HCT116 (cell line): ENCODE measurements at regions not wholly inside any gene's neighbourhood (a gene's known extent, or its start where the extent isn't known, plus 50 kb on each side); places are given as distances from the start of the nearest gene placed in this dataset.
A peak's percentile ranks its signal among the peaks of the same experiment; 100 is the strongest.

Source experiments
- ATAC-seq: fragments of 200-7000 bp; cut with Tn5 transposase; 2 replicates; pipeline ENCODE4 v1.9.1; 2020; ENCODE audit warnings: mild to moderate bottlenecking, moderate library complexity
- BruUV-seq: library from RNA; stranded (reverse); fragments of 400-500 nt; replicated peaks from 2 replicates; lab custom pipeline; 2021; lab: Mats Ljungman, UMichigan
- CTCF ChIA-PET: fragments of 300-600 bp; sonication (Branson Sonifier 250); formaldehyde crosslinking; loops from one replicate; lab custom pipeline; 2021; ENCODE audit warnings: antibody characterized with exemption; lab: Charles Lee
- POLR2A ChIA-PET: fragments of 300-600, 350-600 bp; sonication (Branson Sonifier 250); formaldehyde crosslinking; loops from one replicate; lab custom pipeline; 2021; ENCODE audit warnings: antibody characterized with exemption; lab: Charles Lee
- RAD21 ChIA-PET, 2 experiments: fragments of 300-600 bp; sonication (Branson Sonifier 250); formaldehyde crosslinking; loops; one replicate each; lab custom pipeline; 2023; ENCODE audit warnings: low total read pairs in 2 of 2; ENCODE audit not compliant: uncharacterized antibody in 2 of 2, unreplicated experiment in 2 of 2, low non-redundant PET in 1 of 2; lab: Charles Lee
- DNase-seq: peaks from one replicate; pipeline ENCODE4 v3.0.0-alpha.2; 2010; ENCODE audit warnings: low read depth, low spot score
- H2AFZ ChIP-seq: fragments of 200-600 bp; shearing (Covaris generic), sonication (generic); 2 replicates; pipeline ENCODE4 v1.6.1; 2017; ENCODE audit warnings: low read depth, mixed run types, mixed read lengths, antibody characterized with exemption, low read length; ENCODE audit not compliant: poor library complexity, severe bottlenecking
- H3K27ac ChIP-seq: 2 replicates; pipeline ENCODE4 v1.5.1; 2012; ENCODE audit warnings: low read depth, low read length
- H3K27me3 ChIP-seq: fragments of 200-600 bp; sonication (generic); 2 replicates; pipeline ENCODE4 v1.6.1; 2016; ENCODE audit warnings: mixed run types, low read length, mixed read lengths; ENCODE audit not compliant: insufficient read depth
- H3K36me3 ChIP-seq, 2 experiments: fragments of 200-500 bp in 1 of 2; fragments of 200-600 bp in 1 of 2; sonication (Bioruptor generic) in 1 of 2; sonication (generic) in 1 of 2; 2 replicates each; pipeline versions ENCODE4 v1.5.1 to v1.6.1; 2014 to 2016; ENCODE audit warnings: low read length in 2 of 2, inconsistent platforms in 1 of 2, mixed read lengths in 1 of 2, mixed run types in 1 of 2; ENCODE audit not compliant: insufficient read depth in 2 of 2, control insufficient read depth in 1 of 2
- H3K4me1 ChIP-seq, 2 experiments: fragments of 200-600 bp in 1 of 2; sonication (generic) in 1 of 2; 2 replicates each; pipeline versions ENCODE4 v1.5.1 to v1.6.1; 2012 to 2017; ENCODE audit warnings: low read length in 2 of 2, inconsistent platforms in 1 of 2, mild to moderate bottlenecking in 1 of 2, mixed read lengths in 1 of 2, mixed run types in 1 of 2, moderate library complexity in 1 of 2; ENCODE audit not compliant: insufficient read depth in 2 of 2, control insufficient read depth in 1 of 2
- H3K4me2 ChIP-seq: fragments of 200-600 bp; sonication (generic); 2 replicates; pipeline ENCODE4 v1.6.1; 2017; ENCODE audit warnings: mixed run types, low read length, mixed read lengths
- H3K4me3 ChIP-seq, 2 experiments: fragments of 200-600 bp in 1 of 2; sonication (generic) in 1 of 2; replicated peaks in 1 of 2; 2 replicates each; pipeline ENCODE4 v1.5.1; 2011 to 2016; ENCODE audit warnings: low read length in 2 of 2, control low read depth in 1 of 2, low read depth in 1 of 2, mild to moderate bottlenecking in 1 of 2, mixed read lengths in 1 of 2, mixed run types in 1 of 2
- H3K79me2 ChIP-seq: fragments of 200-600 bp; sonication (generic); 2 replicates; pipeline ENCODE4 v1.6.1; 2017; ENCODE audit warnings: mild to moderate bottlenecking, mixed run types, low read length, moderate library complexity, mixed read lengths; ENCODE audit not compliant: insufficient read depth
- H3K9ac ChIP-seq: fragments of 200-600 bp; sonication (generic); 2 replicates; pipeline ENCODE4 v1.6.1; 2016; ENCODE audit warnings: low read length, mixed read lengths
- H3K9me2 ChIP-seq: fragments of 200-600 bp; sonication (generic), shearing (Covaris generic); 2 replicates; pipeline ENCODE4 v1.6.1; 2017; ENCODE audit warnings: mixed run types, mild to moderate bottlenecking, moderate library complexity; ENCODE audit not compliant: insufficient read depth
- H3K9me3 ChIP-seq, 2 experiments: fragments of 200-500 bp in 1 of 2; fragments of 200-600 bp in 1 of 2; sonication (Bioruptor generic) in 1 of 2; sonication (generic) in 1 of 2; 2 replicates each; pipeline ENCODE4 v1.6.1; 2014 to 2017; ENCODE audit warnings: low read length in 2 of 2, mixed read lengths in 2 of 2, inconsistent platforms in 1 of 2, low read depth in 1 of 2, mild to moderate bottlenecking in 1 of 2, mixed run types in 1 of 2, moderate library complexity in 1 of 2; ENCODE audit not compliant: control insufficient read depth in 1 of 2, insufficient read depth in 1 of 2
- H4K20me1 ChIP-seq: fragments of 200-600 bp; sonication (generic), shearing (Covaris generic); 2 replicates; pipeline ENCODE4 v1.6.1; 2017; ENCODE audit warnings: mixed run types, mild to moderate bottlenecking, moderate library complexity; ENCODE audit not compliant: insufficient read depth
- CBX3 ChIP-seq: IDR thresholded peaks from 2 replicates; pipeline ENCODE4 v1.6.1; 2012; ENCODE audit warnings: low read depth
- CEBPB ChIP-seq: IDR thresholded peaks from 2 replicates; pipeline ENCODE4 v1.6.1; 2012; ENCODE audit warnings: low read depth
- EZH2 ChIP-seq: fragments of 200-600 bp; sonication (generic); IDR thresholded peaks from 2 replicates; pipeline ENCODE4 v1.6.1; 2017; ENCODE audit warnings: antibody characterized with exemption, mixed run types
- SP1 ChIP-seq: IDR thresholded peaks from 2 replicates; pipeline ENCODE4 v1.6.1; 2012; ENCODE audit warnings: low read depth
- intact Hi-C: fragments of 100-400 bp; cut with micrococcal nuclease; formaldehyde crosslinking; loops from 2 replicates; pipeline ENCODE4 v1.10.0; 2022
- TF ChIP-seq, protein P1 (sequence below), 3 experiments: fragments of 200-600 bp in 1 of 3; sonication (generic) in 1 of 3; IDR thresholded peaks in 2 of 3; conservative IDR thresholded peaks in 1 of 3; 2 replicates each; pipeline ENCODE4 v1.5.1; 2012 to 2017; ENCODE audit warnings: low read depth in 2 of 3, low read length in 2 of 3, antibody characterized with exemption in 1 of 3, borderline replicate concordance in 1 of 3, control low read depth in 1 of 3, mild to moderate bottlenecking in 1 of 3, mixed read lengths in 1 of 3, mixed run types in 1 of 3, moderate library complexity in 1 of 3; ENCODE audit not compliant: insufficient read depth in 1 of 3

DNA sequence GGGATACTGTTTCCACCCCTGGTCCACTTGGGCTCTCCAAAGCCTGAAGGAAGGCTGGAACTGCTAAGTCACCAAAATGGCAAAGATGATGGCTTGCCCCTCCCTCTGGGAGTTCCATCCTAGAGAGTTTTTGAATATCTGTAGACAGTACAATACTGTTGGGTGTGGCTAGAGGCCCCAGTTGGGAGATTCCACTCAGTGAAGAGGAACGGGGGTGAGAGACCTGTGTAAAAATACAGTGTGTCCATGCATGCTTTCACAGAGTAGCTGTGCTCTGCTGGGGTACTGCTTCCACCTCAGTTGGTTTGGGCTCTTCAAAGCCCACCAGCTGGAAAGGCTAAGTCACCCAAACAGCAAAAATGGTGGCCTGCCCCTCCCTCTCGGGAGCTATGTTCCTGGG lies 109.8 kb upstream of the APOOL start:
- H3K27ac ChIP-seq: no peak overlapping the region
- no peaks in the 10 kb centered on the region for H3K9me2 ChIP-seq
- H3K27me3 ChIP-seq: no peaks in the 10 kb centered on the region
- no peaks in the 10 kb centered on the region for H4K20me1 ChIP-seq
- H3K9ac ChIP-seq: no peak overlapping the region
- no peaks in the 10 kb centered on the region for H3K9me3 ChIP-seq
- no peak overlapping the region for H3K4me2 ChIP-seq
- ChIA-PET RAD21 (no interaction called here), CTCF (no interaction called here), POLR2A (no interaction called here)
- no peaks in the 10 kb centered on the region for H3K79me2 ChIP-seq
- H2AFZ ChIP-seq: no peak overlapping the region
- no TSS peak for BruUV-seq
- intact Hi-C loops: no loop called here
- DNase-seq (no peak), ATAC-seq (no peak)
- no peak for TF ChIP-seq CEBPB
- no peak for TF ChIP-seq EZH2
- TF ChIP-seq, protein P1, sequence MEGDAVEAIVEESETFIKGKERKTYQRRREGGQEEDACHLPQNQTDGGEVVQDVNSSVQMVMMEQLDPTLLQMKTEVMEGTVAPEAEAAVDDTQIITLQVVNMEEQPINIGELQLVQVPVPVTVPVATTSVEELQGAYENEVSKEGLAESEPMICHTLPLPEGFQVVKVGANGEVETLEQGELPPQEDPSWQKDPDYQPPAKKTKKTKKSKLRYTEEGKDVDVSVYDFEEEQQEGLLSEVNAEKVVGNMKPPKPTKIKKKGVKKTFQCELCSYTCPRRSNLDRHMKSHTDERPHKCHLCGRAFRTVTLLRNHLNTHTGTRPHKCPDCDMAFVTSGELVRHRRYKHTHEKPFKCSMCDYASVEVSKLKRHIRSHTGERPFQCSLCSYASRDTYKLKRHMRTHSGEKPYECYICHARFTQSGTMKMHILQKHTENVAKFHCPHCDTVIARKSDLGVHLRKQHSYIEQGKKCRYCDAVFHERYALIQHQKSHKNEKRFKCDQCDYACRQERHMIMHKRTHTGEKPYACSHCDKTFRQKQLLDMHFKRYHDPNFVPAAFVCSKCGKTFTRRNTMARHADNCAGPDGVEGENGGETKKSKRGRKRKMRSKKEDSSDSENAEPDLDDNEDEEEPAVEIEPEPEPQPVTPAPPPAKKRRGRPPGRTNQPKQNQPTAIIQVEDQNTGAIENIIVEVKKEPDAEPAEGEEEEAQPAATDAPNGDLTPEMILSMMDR (IDR thresholded peaks at IDR 0.05 in 2 of 3, conservative IDR thresholded peaks at IDR 0.05 in 1 of 3; ENCODE audit: borderline replicate concordance in 1 of 3, insufficient read depth in 1 of 3, low read depth in 2 of 3, low read length in 2 of 3): no peak
- TF ChIP-seq CBX3: no peak
- H3K4me3 ChIP-seq: no peak overlapping the region
- H3K36me3 ChIP-seq: no peaks in the 10 kb centered on the region
- H3K4me1 ChIP-seq: no peaks in the 10 kb centered on the region

DNA sequence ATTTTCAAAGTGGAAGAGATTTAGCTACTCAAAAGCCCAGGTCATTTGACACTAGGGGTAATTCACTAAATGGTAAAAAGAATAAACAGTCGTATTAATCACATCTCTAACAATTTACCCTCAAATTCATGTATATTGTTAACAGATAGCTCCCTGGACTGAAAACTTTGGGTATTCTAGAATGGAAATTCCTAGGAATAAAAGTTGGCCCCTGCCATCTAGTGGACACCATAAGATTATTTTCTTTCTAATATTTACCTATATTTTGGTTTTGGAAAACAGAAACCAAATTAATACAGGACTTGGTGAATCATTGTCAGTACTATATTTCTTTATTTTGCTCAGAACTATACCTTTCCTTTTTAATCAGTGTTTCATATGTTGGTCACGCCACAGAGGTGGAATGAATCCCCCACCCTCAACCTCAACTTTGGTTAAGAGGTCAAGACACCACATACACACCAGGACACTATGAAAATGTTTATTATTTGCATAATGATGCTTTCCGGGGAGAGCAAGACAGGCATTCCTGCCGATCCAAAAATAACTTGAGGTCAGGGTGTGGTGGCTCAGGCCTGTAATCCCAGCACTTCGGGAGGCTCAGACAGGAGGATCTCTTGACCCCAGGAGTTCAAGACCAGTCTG lies 96.2 kb upstream of the APOOL start:
- no peaks in the 10 kb centered on the region for H3K36me3 ChIP-seq
- ChIA-PET POLR2A (no interaction called here), RAD21 (no interaction called here), CTCF (interaction anchor here (1.1 to 1.6 kb wide), 3 partner anchors 146 to 178 kb away, joined by 3 to 9 read pairs (median 6); no protein-coding TSS in a partner anchor)
- no peaks in the 10 kb centered on the region for H3K4me1 ChIP-seq
- H3K4me2 ChIP-seq: peak overlapping the region; percentile 17; the same call in 1 of the 2 replicates
- no peaks in the 10 kb centered on the region for H4K20me1 ChIP-seq
- H3K4me3 ChIP-seq: no peak overlapping the region
- H3K27ac ChIP-seq: no peak overlapping the region
- no peak overlapping the region for H3K9ac ChIP-seq
- BruUV-seq: no TSS peak
- DNase-seq (no peak), ATAC-seq (no peak; the same call in 1 of the 2 replicates)
- no peaks in the 10 kb centered on the region for H3K9me3 ChIP-seq
- H3K79me2 ChIP-seq: no peaks in the 10 kb centered on the region
- no peak for TF ChIP-seq SP1
- TF ChIP-seq, protein P1 (IDR thresholded peaks at IDR 0.05 in 2 of 3, conservative IDR thresholded peaks at IDR 0.05 in 1 of 3; ENCODE audit: borderline replicate concordance in 1 of 3, insufficient read depth in 1 of 3, low read depth in 2 of 3, low read length in 2 of 3): peak in 1 of 3 experiments; percentile 36; a peak in 1 of 6 replicates
- no peaks in the 10 kb centered on the region for H3K9me2 ChIP-seq
- H2AFZ ChIP-seq: no peak overlapping the region
- H3K27me3 ChIP-seq: no peaks in the 10 kb centered on the region
- intact Hi-C loops: loop anchor here (5.0 kb wide), 1 partner anchor 175 kb away; no protein-coding TSS in a partner anchor
